ENCODE measurements at regions not wholly inside any gene's neighbourhood (a gene's known extent, or its start where the extent isn't known, plus 50 kb on each side); places are given as distances from the start of the nearest gene placed in this dataset.

DNA sequence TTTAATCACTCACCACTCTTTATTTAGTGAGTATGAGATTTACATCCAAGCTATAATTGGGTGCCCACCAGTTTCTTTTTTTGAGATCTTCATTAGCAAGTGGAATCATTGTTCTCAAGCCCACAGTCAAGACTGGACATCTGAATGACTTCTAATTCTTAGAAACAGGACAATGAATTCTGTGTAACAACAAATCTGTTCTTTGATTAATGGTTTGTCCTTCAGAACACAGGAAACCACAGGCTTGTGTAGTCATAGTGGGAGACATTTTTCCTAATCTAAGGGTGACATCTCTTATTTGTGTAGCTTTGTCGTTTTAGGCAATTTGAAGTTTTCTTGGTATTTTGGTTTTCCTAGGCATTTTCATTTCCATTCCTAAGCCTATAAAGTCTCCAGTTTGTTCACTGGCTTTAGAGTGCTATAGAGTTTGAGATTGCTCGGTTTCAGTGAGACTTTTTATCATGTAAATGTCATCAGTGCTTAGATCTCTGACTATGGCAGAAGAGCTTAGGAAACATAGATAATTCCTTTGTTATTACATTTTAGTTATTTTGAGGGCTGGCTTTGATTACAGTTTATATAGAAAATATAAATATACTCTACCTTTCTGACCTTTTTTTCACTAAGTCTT is 903.9 kb upstream of the MAP3K7 start:
- Histone ChIP-seq H3K9me3 (no peaks in the 10 kb centered on the region), H3K4me3 (no peak overlapping the region), H3K27ac (no peak overlapping the region), H3K27me3 (ENCODE audit: insufficient read depth in 3 of 3, low read length in 2 of 3) (no peaks in the 10 kb centered on the region), H3K36me3 (ENCODE audit: insufficient read depth in 1 of 2, low read depth in 1 of 2) (no peaks in the 10 kb centered on the region), H3K4me1 (no peaks in the 10 kb centered on the region)
- intact Hi-C loops (cut with DNase I), result no loop called here
- TF ChIP-seq, protein P1, sequence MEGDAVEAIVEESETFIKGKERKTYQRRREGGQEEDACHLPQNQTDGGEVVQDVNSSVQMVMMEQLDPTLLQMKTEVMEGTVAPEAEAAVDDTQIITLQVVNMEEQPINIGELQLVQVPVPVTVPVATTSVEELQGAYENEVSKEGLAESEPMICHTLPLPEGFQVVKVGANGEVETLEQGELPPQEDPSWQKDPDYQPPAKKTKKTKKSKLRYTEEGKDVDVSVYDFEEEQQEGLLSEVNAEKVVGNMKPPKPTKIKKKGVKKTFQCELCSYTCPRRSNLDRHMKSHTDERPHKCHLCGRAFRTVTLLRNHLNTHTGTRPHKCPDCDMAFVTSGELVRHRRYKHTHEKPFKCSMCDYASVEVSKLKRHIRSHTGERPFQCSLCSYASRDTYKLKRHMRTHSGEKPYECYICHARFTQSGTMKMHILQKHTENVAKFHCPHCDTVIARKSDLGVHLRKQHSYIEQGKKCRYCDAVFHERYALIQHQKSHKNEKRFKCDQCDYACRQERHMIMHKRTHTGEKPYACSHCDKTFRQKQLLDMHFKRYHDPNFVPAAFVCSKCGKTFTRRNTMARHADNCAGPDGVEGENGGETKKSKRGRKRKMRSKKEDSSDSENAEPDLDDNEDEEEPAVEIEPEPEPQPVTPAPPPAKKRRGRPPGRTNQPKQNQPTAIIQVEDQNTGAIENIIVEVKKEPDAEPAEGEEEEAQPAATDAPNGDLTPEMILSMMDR (IDR thresholded peaks at IDR 0.05), result no peak
- no peak for ATAC-seq
- 55 to 60% (median 59%) methylated on average over 2 of the region's 2 CpGs for WGBS, 3 donors
- DNase-seq, result no peak

DNA sequence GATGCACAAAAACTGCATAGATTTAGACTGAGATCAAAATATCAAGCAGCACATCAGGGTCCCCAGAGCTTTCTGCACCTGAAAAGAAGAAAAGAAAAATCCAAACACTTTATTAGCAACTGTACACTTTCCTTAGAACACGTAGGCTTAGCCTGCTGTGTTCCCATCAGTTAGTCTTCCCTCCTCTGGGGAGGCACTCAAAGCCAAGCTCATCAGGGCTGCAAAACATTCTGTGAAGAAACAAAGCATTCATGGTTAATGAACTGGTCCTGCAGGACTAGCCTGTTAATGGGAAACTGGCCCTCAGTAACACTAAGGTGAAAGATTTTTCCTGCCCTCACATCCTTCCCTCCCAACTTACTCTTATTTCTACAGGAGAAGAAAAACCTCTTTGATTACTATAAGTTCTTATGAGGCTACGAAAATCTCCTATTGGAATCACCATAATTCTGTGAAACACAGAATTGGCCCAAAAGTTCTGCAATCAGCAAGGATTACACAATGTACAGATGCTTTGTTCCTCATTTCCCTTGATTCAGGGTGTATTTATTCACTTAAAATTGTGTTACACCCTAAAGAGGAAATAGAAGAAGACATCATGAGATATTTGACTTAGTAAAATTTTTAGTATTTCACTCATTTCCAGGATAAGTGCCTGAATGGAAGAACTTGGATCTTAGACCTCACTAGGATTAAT is 901.0 kb upstream of the MAP3K7 start:
- Histone ChIP-seq H3K36me3 (ENCODE audit: insufficient read depth in 1 of 2, low read depth in 1 of 2) (no peaks in the 10 kb centered on the region), H3K4me1 (peaks cover 5% of the 10 kb centered on the region), H3K27me3 (ENCODE audit: insufficient read depth in 3 of 3, low read length in 2 of 3) (no peaks in the 10 kb centered on the region), H3K4me3 (no peak overlapping the region), H3K9me3 (no peaks in the 10 kb centered on the region), H3K27ac (no peak overlapping the region)
- TF ChIP-seq, protein P1 (IDR thresholded peaks at IDR 0.05), result no peak
- ATAC-seq (no peak), DNase-seq (no peak)
- intact Hi-C loops (cut with DNase I), result no loop called here
- whole genome bisulfite sequencing, 3 donors, result 64 to 71% (median 69%) methylated on average over 2 of the region's 2 CpGs

DNA sequence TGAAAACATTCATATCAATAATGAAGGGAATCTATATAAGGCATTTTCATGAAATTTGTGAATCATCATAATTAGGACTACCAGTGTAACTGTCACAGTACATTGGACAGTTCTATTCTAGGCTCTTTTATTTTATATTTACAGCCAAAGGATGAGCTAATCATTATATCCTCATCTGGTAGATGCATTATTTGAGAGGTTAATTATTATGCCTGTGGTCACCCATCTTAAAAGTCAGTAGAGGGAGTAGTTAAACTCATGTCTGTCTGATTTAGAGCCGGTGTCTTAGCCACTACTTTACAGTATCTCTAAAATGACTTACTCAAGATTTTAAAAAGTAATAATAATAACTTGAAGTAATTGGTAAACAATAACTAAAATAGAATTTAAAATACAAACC is 899.3 kb upstream of the MAP3K7 start:
- intact Hi-C loops (cut with DNase I), result no loop called here
- no peak overlapping the region for H3K27ac ChIP-seq
- H3K9me3 ChIP-seq, result no peaks in the 10 kb centered on the region
- WGBS, 3 donors, result 82 to 91% (median 85%) methylated on average over 1 of the region's 1 CpG
- H3K4me3 ChIP-seq, result no peak overlapping the region
- no peak for ATAC-seq
- DNase-seq, result no peak
- TF ChIP-seq, protein P1 (IDR thresholded peaks at IDR 0.05), result no peak
- H3K27me3 ChIP-seq (ENCODE audit: insufficient read depth in 3 of 3, low read length in 2 of 3), result no peaks in the 10 kb centered on the region
- peaks cover 5% of the 10 kb centered on the region for H3K4me1 ChIP-seq
- no peaks in the 10 kb centered on the region for H3K36me3 ChIP-seq (ENCODE audit: insufficient read depth in 1 of 2, low read depth in 1 of 2)

DNA sequence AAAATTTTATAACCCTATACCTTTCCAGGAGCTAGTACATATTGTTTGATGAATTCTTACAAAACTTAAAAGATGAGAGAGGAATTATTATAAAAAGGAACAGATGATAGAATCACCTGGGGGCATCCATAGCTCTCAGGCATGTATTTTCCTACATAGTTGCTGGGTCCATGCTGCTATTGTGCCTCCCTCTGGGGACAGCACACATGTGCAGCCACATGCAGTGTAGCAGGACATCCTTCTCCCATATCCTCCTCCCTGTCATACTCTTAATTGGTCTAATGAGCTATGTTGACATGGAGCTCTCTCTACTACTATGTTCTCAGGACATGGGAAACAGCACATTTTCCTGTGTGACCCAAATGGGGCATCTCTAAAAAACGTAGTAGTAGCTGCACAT is 898.2 kb upstream of the MAP3K7 start:
- H3K36me3 ChIP-seq (ENCODE audit: insufficient read depth in 1 of 2, low read depth in 1 of 2), result no peaks in the 10 kb centered on the region
- ATAC-seq (no peak), DNase-seq (no peak)
- peaks cover 5% of the 10 kb centered on the region for H3K4me1 ChIP-seq
- H3K27ac ChIP-seq, result no peak overlapping the region
- H3K4me3 ChIP-seq, result no peak overlapping the region
- H3K9me3 ChIP-seq, result no peaks in the 10 kb centered on the region
- TF ChIP-seq, protein P1 (IDR thresholded peaks at IDR 0.05), result no peak
- intact Hi-C loops (cut with DNase I), result no loop called here
- no peaks in the 10 kb centered on the region for H3K27me3 ChIP-seq (ENCODE audit: insufficient read depth in 3 of 3, low read length in 2 of 3)
- WGBS, 3 donors, result 69 to 74% (median 71%) methylated on average over 1 of the region's 1 CpG
